AG10803 (cell line): ENCODE measurements at regions not wholly inside any gene's neighbourhood (a gene's known extent, or its start where the extent isn't known, plus 50 kb on each side); places are given as distances from the start of the nearest gene placed in this dataset.
A peak's percentile ranks its signal among the peaks of the same experiment; 100 is the strongest.
"Not testable (repeated sequence)": the region's sequence is repeated elsewhere in the genome, so short reads cannot be mapped to it uniquely, and the experiment has no call there.

Source experiments
- DNase-seq: peaks from one replicate; pipeline ENCODE4 v3.0.0; 2010; ENCODE audit warnings: low read depth
- H3K4me3 ChIP-seq: 2 replicates; pipeline ENCODE4 v1.5.1; 2011; ENCODE audit warnings: mild to moderate bottlenecking, low read length, control low read depth
- CTCF ChIP-seq: conservative IDR thresholded peaks from 2 replicates; pipeline ENCODE4 v1.5.1; 2011; ENCODE audit warnings: mild to moderate bottlenecking, low read length, control low read depth, inconsistent platforms

DNA sequence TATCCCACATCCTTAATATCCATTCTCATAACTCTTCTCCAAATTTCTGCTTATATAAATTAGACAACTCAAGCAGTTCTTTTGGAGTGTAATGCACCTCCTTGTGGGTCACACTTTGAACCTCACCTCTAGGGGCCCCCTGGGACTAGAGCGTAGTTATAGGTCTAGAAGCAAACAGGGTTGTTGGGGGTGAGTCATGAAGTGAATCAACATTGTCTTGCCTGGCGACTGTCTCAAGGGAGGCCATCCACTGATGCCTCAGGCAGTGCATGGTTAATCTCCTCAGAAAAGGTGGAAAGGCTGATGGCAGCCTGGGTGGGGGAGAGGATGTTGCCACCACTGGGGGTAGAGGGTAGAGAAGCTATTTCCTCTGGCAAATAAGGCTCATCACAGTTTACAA, 129.1 kb downstream of the TNFRSF21 start:
- DNase-seq, result peak; percentile 41
- no peak for TF ChIP-seq CTCF
- H3K4me3 ChIP-seq, result no peak overlapping the region

DNA sequence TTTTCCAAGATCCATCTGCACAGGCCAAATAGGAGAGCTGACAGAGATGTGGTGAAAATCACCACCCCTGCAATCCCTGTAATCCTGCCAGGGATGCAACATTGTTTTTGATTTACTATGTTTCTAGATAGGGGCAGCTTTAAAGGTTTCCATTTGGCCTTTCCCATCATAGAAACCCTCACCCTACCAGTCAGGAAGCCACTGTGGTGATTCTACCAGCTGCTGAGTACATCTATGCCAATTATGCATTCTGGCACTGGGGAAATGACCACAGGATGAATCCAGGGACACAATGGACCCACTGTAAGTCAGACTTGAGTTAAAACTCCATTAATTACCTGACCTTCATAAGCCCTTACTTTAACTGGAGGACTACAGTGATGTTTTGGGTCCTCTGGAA, 130.4 kb downstream of the TNFRSF21 start:
- DNase-seq, result no peak
- no peak for TF ChIP-seq CTCF
- no peak overlapping the region for H3K4me3 ChIP-seq

DNA sequence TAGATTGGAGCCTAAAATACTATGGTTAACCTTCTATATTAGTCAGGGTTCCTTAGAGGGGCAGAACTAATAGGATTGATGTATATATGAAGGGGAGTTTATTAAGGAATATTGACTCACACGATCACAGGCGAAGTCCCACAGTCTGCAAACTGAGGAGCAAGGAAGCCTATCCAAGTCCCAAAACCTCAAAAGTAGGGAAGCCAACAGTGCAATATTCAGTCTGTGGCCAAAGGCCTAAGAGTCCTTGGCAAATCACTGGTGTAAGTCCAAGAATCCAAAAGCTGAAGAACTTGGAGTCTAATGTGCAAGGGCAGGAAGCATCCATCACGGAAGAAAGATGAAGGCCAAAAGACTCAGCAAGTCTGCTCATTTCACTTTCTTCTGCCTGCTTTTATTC, 133.5 kb upstream of the ADGRF1 start:
- no peak overlapping the region for H3K4me3 ChIP-seq
- DNase-seq, result no peak
- TF ChIP-seq CTCF, result no peak

DNA sequence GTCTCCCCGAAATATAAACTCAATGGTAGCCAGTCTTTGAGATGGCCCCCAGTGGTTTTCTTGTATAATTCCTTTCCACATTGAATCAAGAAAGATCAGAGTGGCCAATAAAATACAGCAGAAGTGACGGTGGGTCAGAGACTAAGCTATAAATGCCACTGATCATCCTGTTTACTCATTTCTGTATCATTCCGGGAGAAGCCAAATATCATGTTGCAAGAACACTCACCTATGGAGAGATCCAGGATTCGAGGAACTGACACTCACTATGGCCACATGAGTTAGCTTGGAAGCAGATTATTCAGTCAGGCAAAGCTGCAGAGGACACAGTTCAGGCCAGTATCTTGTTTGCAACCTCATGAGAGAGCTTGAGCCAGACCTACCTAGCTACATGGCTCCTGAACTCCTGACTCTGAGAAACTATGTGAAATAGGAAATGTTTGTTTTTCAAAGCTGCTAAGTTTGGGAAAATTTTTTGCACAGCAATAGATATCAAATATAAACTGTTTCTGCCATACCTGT, 132.4 kb upstream of the ADGRF1 start:
- H3K4me3 ChIP-seq, result no peak overlapping the region
- no peak for DNase-seq
- no peak for TF ChIP-seq CTCF

- DNase-seq, H3K4me3 ChIP-seq: not testable (repeated sequence)
Measured at GRCh38 chr6:47174063-47174462, 131.9 kb upstream of the ADGRF1 start.

GRCh38 chr6:47173145-47173544, 131.0 kb upstream of the ADGRF1 start:
- not testable (repeated sequence) for DNase-seq, H3K4me3 ChIP-seq

- no peak for DNase-seq
- H3K4me3 ChIP-seq, result no peak overlapping the region
- TF ChIP-seq CTCF, result no peak
Measured at GRCh38 chr6:47170617-47170947, 128.4 kb upstream of the ADGRF1 start.

DNA sequence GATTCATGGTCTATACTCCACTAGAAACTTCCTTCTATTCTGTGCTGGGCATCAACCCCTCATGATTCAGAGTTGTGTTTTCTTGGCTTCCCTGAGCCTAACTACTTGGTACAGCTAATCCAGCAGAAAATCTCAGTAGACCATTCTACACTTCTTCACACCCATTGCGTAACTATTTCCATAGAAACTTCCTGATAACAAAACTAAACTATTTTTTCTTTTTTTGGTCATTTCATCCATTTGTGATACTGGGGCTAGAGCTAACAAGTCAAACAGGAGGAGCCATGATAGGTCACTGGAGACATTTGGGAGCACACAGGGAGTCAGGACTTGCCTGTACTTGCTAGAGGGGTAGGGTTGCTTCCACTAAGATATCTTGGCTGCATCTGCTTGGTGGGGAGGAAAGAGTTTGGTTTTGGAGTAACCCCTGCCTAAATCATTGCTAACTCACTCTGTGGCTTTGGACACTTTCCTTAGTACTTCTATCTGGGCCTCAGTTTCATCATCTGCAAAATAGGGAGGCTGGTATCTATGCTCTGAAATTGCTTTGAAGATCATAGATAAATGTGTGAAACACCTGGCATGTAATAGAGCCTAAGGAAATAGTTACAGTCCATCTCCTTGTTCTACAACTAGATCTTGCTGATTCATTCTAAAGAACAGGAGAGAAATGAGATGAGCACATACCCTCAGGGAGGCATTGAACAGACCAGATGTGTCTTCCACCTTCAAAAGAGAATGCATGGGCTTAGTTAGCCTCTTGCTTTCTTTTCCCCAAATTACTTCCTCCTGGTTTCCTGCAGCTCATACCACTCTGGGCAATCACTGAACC, 127.9 kb upstream of the ADGRF1 start:
- H3K4me3 ChIP-seq, result no peak overlapping the region
- DNase-seq, result peak; percentile 59
- TF ChIP-seq CTCF, result no peak
